ENCODE measurements at regions not wholly inside any gene's neighbourhood (a gene's known extent, or its start where the extent isn't known, plus 50 kb on each side); places are given as distances from the start of the nearest gene placed in this dataset.

GRCh38 chr4:155568641-155569220 is 97.9 kb upstream of the GUCY1A1 start:
- Mint-ChIP-seq H3K36me3 (ENCODE audit: low read depth) (no peaks in the 10 kb centered on the region), H3K27me3 (no peaks in the 10 kb centered on the region), H3K4me3 (no peak overlapping the region), H3K27ac (no peak overlapping the region), H3K4me1 (no peaks in the 10 kb centered on the region), H3K9me3 (no peaks in the 10 kb centered on the region)
- DNase-seq (no peak), ATAC-seq (ENCODE audit: low read depth) (no peak)
- CTCF ChIA-PET, result no interaction called here
- POLR2A ChIA-PET, result no interaction called here
- intact Hi-C loops (cut with micrococcal nuclease), result no loop called here
- TF ChIP-seq CTCF (IDR thresholded peaks at IDR 0.05), result no peak

GRCh38 chr4:155566354-155566753 is 100.3 kb upstream of the GUCY1A1 start:
- no peak for ATAC-seq (ENCODE audit: low read depth)
- intact Hi-C loops (cut with micrococcal nuclease), result no loop called here
- TF ChIP-seq CTCF (IDR thresholded peaks at IDR 0.05), result no peak
- Mint-ChIP-seq H3K27me3 (no peaks in the 10 kb centered on the region), H3K36me3 (ENCODE audit: low read depth) (no peaks in the 10 kb centered on the region), H3K4me3 (no peak overlapping the region), H3K4me1 (no peaks in the 10 kb centered on the region), H3K27ac (no peak overlapping the region), H3K9me3 (no peaks in the 10 kb centered on the region)
- no peak for DNase-seq
- ChIA-PET POLR2A (no interaction called here), CTCF (no interaction called here)

GRCh38 chr4:155565776-155566175 is 100.9 kb upstream of the GUCY1A1 start:
- TF ChIP-seq CTCF (IDR thresholded peaks at IDR 0.05), result no peak
- CTCF ChIA-PET, result no interaction called here
- Mint-ChIP-seq H3K27ac (no peak overlapping the region), H3K4me3 (no peak overlapping the region), H3K27me3 (no peaks in the 10 kb centered on the region), H3K9me3 (no peaks in the 10 kb centered on the region), H3K36me3 (ENCODE audit: low read depth) (no peaks in the 10 kb centered on the region), H3K4me1 (no peaks in the 10 kb centered on the region)
- intact Hi-C loops (cut with micrococcal nuclease), result no loop called here
- ATAC-seq (ENCODE audit: low read depth) (no peak), DNase-seq (no peak)
- POLR2A ChIA-PET, result no interaction called here

GRCh38 chr4:155565330-155565729 is 101.3 kb upstream of the GUCY1A1 start:
- intact Hi-C loops (cut with micrococcal nuclease), result no loop called here
- ChIA-PET POLR2A (no interaction called here), CTCF (no interaction called here)
- Mint-ChIP-seq H3K9me3 (no peaks in the 10 kb centered on the region), H3K36me3 (ENCODE audit: low read depth) (no peaks in the 10 kb centered on the region), H3K4me3 (no peak overlapping the region), H3K27me3 (no peaks in the 10 kb centered on the region), H3K4me1 (no peaks in the 10 kb centered on the region), H3K27ac (no peak overlapping the region)
- ATAC-seq (ENCODE audit: low read depth) (no peak), DNase-seq (no peak)
- TF ChIP-seq CTCF (IDR thresholded peaks at IDR 0.05), result no peak

- no peak overlapping the region for H3K27ac Mint-ChIP-seq
- POLR2A ChIA-PET, result no interaction called here
- CTCF ChIA-PET, result no interaction called here
- H3K36me3 Mint-ChIP-seq (ENCODE audit: low read depth), result no peaks in the 10 kb centered on the region
- intact Hi-C loops (cut with micrococcal nuclease), result no loop called here
- ATAC-seq (ENCODE audit: low read depth) (no peak), DNase-seq (no peak)
- no peak overlapping the region for H3K4me3 Mint-ChIP-seq
- H3K9me3 Mint-ChIP-seq, result no peaks in the 10 kb centered on the region
- H3K4me1 Mint-ChIP-seq, result no peaks in the 10 kb centered on the region
- TF ChIP-seq CTCF (IDR thresholded peaks at IDR 0.05), result no peak
- no peaks in the 10 kb centered on the region for H3K27me3 Mint-ChIP-seq
Measured at GRCh38 chr4:155564880-155565279, 101.8 kb upstream of the GUCY1A1 start.
